HEK293T (cell line): ENCODE measurements at regions not wholly inside any gene's neighbourhood (a gene's known extent, or its start where the extent isn't known, plus 50 kb on each side); places are given as distances from the start of the nearest gene placed in this dataset.

Experiments used
- ARNT ChIP-seq: fragments of 450-650 bp; IDR thresholded peaks from 2 replicates; pipeline ENCODE4 v1.6.1; 2017; ENCODE audit warnings: mild to moderate bottlenecking
- HDGF ChIP-seq: fragments of 450-650 bp; IDR thresholded peaks from 2 replicates; pipeline ENCODE4 v1.6.1; 2017; ENCODE audit warnings: antibody characterized with exemption, borderline replicate concordance
- SP1 ChIP-seq: fragments of 450-650 bp; IDR thresholded peaks from 2 replicates; pipeline ENCODE4 v1.6.1; 2017

DNA sequence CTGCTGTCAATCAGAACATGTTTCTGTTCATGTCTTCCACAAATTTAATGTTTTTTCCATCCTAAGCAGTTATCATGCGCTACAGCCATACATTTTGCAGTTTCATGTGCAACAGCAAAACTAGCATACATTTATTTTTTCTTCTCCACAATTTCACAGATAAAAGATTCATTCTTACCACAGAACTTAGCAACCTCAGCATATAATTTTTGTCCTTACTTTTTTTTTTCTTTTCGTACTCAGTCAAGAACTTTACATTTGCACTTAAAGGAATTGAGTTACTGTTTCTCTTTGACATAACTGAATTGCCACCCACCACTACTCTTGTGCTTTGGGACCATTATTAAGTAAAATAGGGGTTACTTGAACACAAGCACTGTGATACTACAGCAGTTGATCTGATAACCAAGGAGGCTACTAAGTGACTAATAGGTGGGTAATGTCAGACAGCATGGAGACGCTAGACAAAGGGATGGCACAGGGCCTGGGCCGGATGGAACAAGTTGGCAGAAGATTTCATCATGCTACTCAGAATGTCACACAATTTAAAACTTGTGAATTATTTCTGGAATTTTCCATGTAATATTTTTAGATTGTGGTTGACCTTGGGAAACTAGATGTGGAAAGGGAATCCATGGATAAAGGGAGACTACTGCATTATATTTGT is 50.2 kb upstream of the LHX8 start:
- TF ChIP-seq ARNT (no peak), SP1 (no peak), HDGF (no peak)
